Muscle of leg (tissue), 3 donors: ENCODE measurements at regions not wholly inside any gene's neighbourhood (a gene's known extent, or its start where the extent isn't known, plus 50 kb on each side); places are given as distances from the start of the nearest gene placed in this dataset.

Experiments used
- DNase-seq: peaks from one replicate; pipeline ENCODE4 v3.0.0; 2013
- H3K27ac ChIP-seq: one replicate; pipeline ENCODE4 v1.5.1; 2013; ENCODE audit warnings: mild to moderate bottlenecking, low read length, control low read depth
- H3K27me3 ChIP-seq: one replicate; pipeline ENCODE4 v1.6.1; 2013; ENCODE audit warnings: low read length; ENCODE audit not compliant: control insufficient read depth, insufficient read depth
- H3K36me3 ChIP-seq: one replicate; pipeline ENCODE4 v1.6.1; 2013; ENCODE audit warnings: low read length; ENCODE audit not compliant: control insufficient read depth, insufficient read depth
- H3K4me1 ChIP-seq: one replicate; pipeline ENCODE4 v1.6.1; 2013; ENCODE audit warnings: low read length; ENCODE audit not compliant: control insufficient read depth, insufficient read depth
- H3K4me3 ChIP-seq: one replicate; pipeline ENCODE4 v1.5.1; 2013; ENCODE audit warnings: low read length, control low read depth
- H3K9me3 ChIP-seq: replicated peaks from 2 replicates; pipeline ENCODE4 v1.6.1; 2013; ENCODE audit warnings: low read depth, low read length; ENCODE audit not compliant: control insufficient read depth
- WGBS: methylation state at CpG from one replicate; pipeline ENCODE4 v1.1.5; 2013; ENCODE audit warnings: missing lambda C conversion rate; ENCODE audit not compliant: insufficient coverage; 5-methylcytosine and 5-hydroxymethylcytosine counted together

- WGBS: 63% methylated on average over 2 of the region's 3 CpGs
- Histone ChIP-seq H3K27ac (no peak overlapping the region), H3K27me3 (no peaks in the 10 kb centered on the region), H3K9me3 (peaks cover 5% of the 10 kb centered on the region), H3K4me1 (no peaks in the 10 kb centered on the region), H3K4me3 (no peak overlapping the region), H3K36me3 (no peaks in the 10 kb centered on the region)
- DNase-seq: peak; percentile 2
These were observed 1075.3 kb upstream of the ALCAM start for GRCh38 chr3:104291437-104291851.

- Histone ChIP-seq H3K4me3 (no peak overlapping the region), H3K27ac (no peak overlapping the region), H3K27me3 (no peaks in the 10 kb centered on the region), H3K4me1 (no peaks in the 10 kb centered on the region), H3K36me3 (no peaks in the 10 kb centered on the region), H3K9me3 (peaks cover 4% of the 10 kb centered on the region)
- no CpG with 5 or more reads among the region's 2 CpGs for WGBS
- no peak for DNase-seq
These were observed 1074.8 kb upstream of the ALCAM start for GRCh38 chr3:104291878-104292277.

GRCh38 chr3:104297617-104298016, 1069.1 kb upstream of the ALCAM start:
- Histone ChIP-seq H3K4me3 (no peak overlapping the region), H3K36me3 (no peaks in the 10 kb centered on the region), H3K27ac (no peak overlapping the region), H3K27me3 (no peaks in the 10 kb centered on the region), H3K4me1 (no peaks in the 10 kb centered on the region), H3K9me3 (no peaks in the 10 kb centered on the region)
- no CpG with 5 or more reads among the region's 1 CpG for WGBS
- DNase-seq: no peak

- Histone ChIP-seq H3K27me3 (no peaks in the 10 kb centered on the region), H3K36me3 (no peaks in the 10 kb centered on the region), H3K9me3 (no peaks in the 10 kb centered on the region), H3K4me3 (no peak overlapping the region), H3K4me1 (no peaks in the 10 kb centered on the region), H3K27ac (no peak overlapping the region)
- WGBS: no CpG with 5 or more reads among the region's 2 CpGs
- DNase-seq: no peak
These were observed 1068.0 kb upstream of the ALCAM start for GRCh38 chr3:104298662-104299061.

- Histone ChIP-seq H3K4me1 (no peaks in the 10 kb centered on the region), H3K27ac (no peak overlapping the region), H3K4me3 (no peak overlapping the region), H3K27me3 (no peaks in the 10 kb centered on the region), H3K36me3 (no peaks in the 10 kb centered on the region), H3K9me3 (no peaks in the 10 kb centered on the region)
- no CpG with 5 or more reads among the region's 1 CpG for WGBS
- no peak for DNase-seq
These were observed 1050.6 kb upstream of the ALCAM start for GRCh38 chr3:104316118-104316517.

GRCh38 chr3:104323226-104323625, 1043.5 kb upstream of the ALCAM start:
- Histone ChIP-seq H3K9me3 (no peaks in the 10 kb centered on the region), H3K27me3 (no peaks in the 10 kb centered on the region), H3K4me1 (no peaks in the 10 kb centered on the region), H3K27ac (no peak overlapping the region), H3K36me3 (no peaks in the 10 kb centered on the region), H3K4me3 (no peak overlapping the region)
- WGBS: 86% methylated on average over 1 of the region's 2 CpGs
- no peak for DNase-seq

GRCh38 chr3:104347291-104347690, 1019.4 kb upstream of the ALCAM start:
- DNase-seq: peak; percentile 69
- H3K4me1 ChIP-seq: no peaks in the 10 kb centered on the region
- 43% methylated on average over 1 of the region's 1 CpG for WGBS

GRCh38 chr3:104349836-104350235, 1016.9 kb upstream of the ALCAM start:
- H3K27me3 ChIP-seq: no peaks in the 10 kb centered on the region
- no peaks in the 10 kb centered on the region for H3K9me3 ChIP-seq
- WGBS: no CpG with 5 or more reads among the region's 1 CpG
- no peaks in the 10 kb centered on the region for H3K4me1 ChIP-seq
- H3K27ac ChIP-seq: no peak overlapping the region
- no peaks in the 10 kb centered on the region for H3K36me3 ChIP-seq
- DNase-seq: no peak
- H3K4me3 ChIP-seq: no peak overlapping the region

More at GRCh38 chr3:104347291-104347690, 1019.4 kb upstream of the ALCAM start:
- Histone ChIP-seq H3K9me3 (no peaks in the 10 kb centered on the region), H3K27ac (no peak overlapping the region), H3K27me3 (no peaks in the 10 kb centered on the region), H3K36me3 (no peaks in the 10 kb centered on the region), H3K4me3 (no peak overlapping the region)

- H3K27me3 ChIP-seq: no peaks in the 10 kb centered on the region
- H3K27ac ChIP-seq: no peak overlapping the region
- H3K4me3 ChIP-seq: no peak overlapping the region
- H3K9me3 ChIP-seq: no peaks in the 10 kb centered on the region
- H3K4me1 ChIP-seq: no peaks in the 10 kb centered on the region
- DNase-seq: no peak
- no peaks in the 10 kb centered on the region for H3K36me3 ChIP-seq
These were observed 1012.8 kb upstream of the ALCAM start for GRCh38 chr3:104353951-104354350.

- no peaks in the 10 kb centered on the region for H3K4me1 ChIP-seq
- no CpG with 5 or more reads among the region's 4 CpGs for WGBS
- no peaks in the 10 kb centered on the region for H3K9me3 ChIP-seq
- H3K36me3 ChIP-seq: no peaks in the 10 kb centered on the region
- H3K27ac ChIP-seq: no peak overlapping the region
- peak; percentile 7 for DNase-seq
- H3K27me3 ChIP-seq: no peaks in the 10 kb centered on the region
- no peak overlapping the region for H3K4me3 ChIP-seq
These were observed 1007.2 kb upstream of the ALCAM start for GRCh38 chr3:104359546-104359945.

- DNase-seq: no peak
These were observed 1006.7 kb upstream of the ALCAM start for GRCh38 chr3:104360038-104360437.

More at GRCh38 chr3:104360038-104360437, 1006.7 kb upstream of the ALCAM start:
- Histone ChIP-seq H3K36me3 (no peaks in the 10 kb centered on the region), H3K4me1 (no peaks in the 10 kb centered on the region), H3K9me3 (no peaks in the 10 kb centered on the region), H3K27me3 (no peaks in the 10 kb centered on the region), H3K27ac (no peak overlapping the region), H3K4me3 (no peak overlapping the region)
